GM04503 (cell line): ENCODE measurements at regions not wholly inside any gene's neighbourhood (a gene's known extent, or its start where the extent isn't known, plus 50 kb on each side); places are given as distances from the start of the nearest gene placed in this dataset.
"Not testable (repeated sequence)": the region's sequence is repeated elsewhere in the genome, so short reads cannot be mapped to it uniquely, and the experiment has no call there.

Source experiments
- DNase-seq: peaks from one replicate; pipeline ENCODE4 v3.0.0-alpha.2; 2012; ENCODE audit warnings: low read depth

- no peak for DNase-seq
Observed at GRCh38 chr7:65800890-65801341, 72.0 kb upstream of the VKORC1L1 start.

GRCh38 chr7:65804887-65805286 is 68.0 kb upstream of the VKORC1L1 start:
- DNase-seq: no peak

- DNase-seq: not testable (repeated sequence)
Observed at GRCh38 chr7:65807067-65807466, 65.8 kb upstream of the VKORC1L1 start.

- no peak for DNase-seq
Observed at GRCh38 chr7:65809259-65809981, 63.5 kb upstream of the VKORC1L1 start.

- DNase-seq: no peak
Observed at GRCh38 chr7:65809982-65810288, 62.9 kb upstream of the VKORC1L1 start.

- no peak for DNase-seq
Observed at GRCh38 chr7:65812281-65812680, 60.6 kb upstream of the VKORC1L1 start.

GRCh38 chr7:65814556-65815167 is 58.2 kb upstream of the VKORC1L1 start:
- not testable (repeated sequence) for DNase-seq

- no peak for DNase-seq
Observed at GRCh38 chr7:65820287-65820950, 52.5 kb upstream of the VKORC1L1 start.
